ENCODE measurements at regions not wholly inside any gene's neighbourhood (a gene's known extent, or its start where the extent isn't known, plus 50 kb on each side); places are given as distances from the start of the nearest gene placed in this dataset.
A peak's percentile ranks its signal among the peaks of the same experiment; 100 is the strongest.

DNA sequence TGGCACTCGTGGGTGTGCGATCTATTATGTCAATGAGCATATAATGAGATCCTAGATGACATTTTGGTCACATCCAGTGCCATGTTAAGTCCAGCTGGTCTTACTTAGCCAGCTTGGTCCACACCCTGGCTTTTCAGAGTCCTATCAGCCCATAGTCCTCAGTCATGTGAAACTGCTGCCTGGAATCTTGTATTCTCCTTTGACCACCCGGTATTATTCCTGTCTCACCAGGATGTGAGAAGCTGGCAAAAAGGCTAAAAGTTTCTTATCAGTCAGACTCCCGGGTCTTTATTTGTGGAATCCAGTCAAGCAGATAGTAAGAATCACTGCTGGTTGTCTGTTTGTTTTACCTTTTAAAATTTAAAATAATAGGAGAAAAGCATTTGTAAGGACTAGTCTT, 705.6 kb upstream of the GHITM start:
- Histone ChIP-seq H3K27me3 (ENCODE audit: insufficient read depth, low read depth) (no peaks in the 10 kb centered on the region), H3K79me2 (ENCODE audit: low read depth) (no peaks in the 10 kb centered on the region), H3K36me3 (ENCODE audit: low read depth) (no peaks in the 10 kb centered on the region), H3K4me1 (replicated peaks; ENCODE audit: insufficient read depth) (no peaks in the 10 kb centered on the region), H3K4me2 (no peak overlapping the region), H2AFZ (no peak overlapping the region), H3F3A (ENCODE audit: insufficient read depth, low read depth) (no peaks in the 10 kb centered on the region), H3K9me3 (ENCODE audit: insufficient read depth, low read depth) (no peaks in the 10 kb centered on the region), H3K4me3 (no peak overlapping the region), H3K9me2 (ENCODE audit: insufficient read depth) (no peaks in the 10 kb centered on the region), H4K20me1 (ENCODE audit: insufficient read depth) (no peaks in the 10 kb centered on the region), H3K27ac (no peak overlapping the region)
- BruUV-seq (replicated peaks): no TSS peak
- POLR2A ChIA-PET (ENCODE audit: unreplicated experiment): no interaction called here
- no peak for TF ChIP-seq EZH2 (IDR thresholded peaks at IDR 0.05; ENCODE audit: low read depth)
- TF ChIP-seq, protein P1, sequence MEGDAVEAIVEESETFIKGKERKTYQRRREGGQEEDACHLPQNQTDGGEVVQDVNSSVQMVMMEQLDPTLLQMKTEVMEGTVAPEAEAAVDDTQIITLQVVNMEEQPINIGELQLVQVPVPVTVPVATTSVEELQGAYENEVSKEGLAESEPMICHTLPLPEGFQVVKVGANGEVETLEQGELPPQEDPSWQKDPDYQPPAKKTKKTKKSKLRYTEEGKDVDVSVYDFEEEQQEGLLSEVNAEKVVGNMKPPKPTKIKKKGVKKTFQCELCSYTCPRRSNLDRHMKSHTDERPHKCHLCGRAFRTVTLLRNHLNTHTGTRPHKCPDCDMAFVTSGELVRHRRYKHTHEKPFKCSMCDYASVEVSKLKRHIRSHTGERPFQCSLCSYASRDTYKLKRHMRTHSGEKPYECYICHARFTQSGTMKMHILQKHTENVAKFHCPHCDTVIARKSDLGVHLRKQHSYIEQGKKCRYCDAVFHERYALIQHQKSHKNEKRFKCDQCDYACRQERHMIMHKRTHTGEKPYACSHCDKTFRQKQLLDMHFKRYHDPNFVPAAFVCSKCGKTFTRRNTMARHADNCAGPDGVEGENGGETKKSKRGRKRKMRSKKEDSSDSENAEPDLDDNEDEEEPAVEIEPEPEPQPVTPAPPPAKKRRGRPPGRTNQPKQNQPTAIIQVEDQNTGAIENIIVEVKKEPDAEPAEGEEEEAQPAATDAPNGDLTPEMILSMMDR (conservative IDR thresholded peaks at IDR 0.05): no peak
- CTCF ChIA-PET: no interaction called here
- intact Hi-C loops (cut with micrococcal nuclease; ENCODE audit: unreplicated experiment): no loop called here
- DNase-seq: no peak

DNA sequence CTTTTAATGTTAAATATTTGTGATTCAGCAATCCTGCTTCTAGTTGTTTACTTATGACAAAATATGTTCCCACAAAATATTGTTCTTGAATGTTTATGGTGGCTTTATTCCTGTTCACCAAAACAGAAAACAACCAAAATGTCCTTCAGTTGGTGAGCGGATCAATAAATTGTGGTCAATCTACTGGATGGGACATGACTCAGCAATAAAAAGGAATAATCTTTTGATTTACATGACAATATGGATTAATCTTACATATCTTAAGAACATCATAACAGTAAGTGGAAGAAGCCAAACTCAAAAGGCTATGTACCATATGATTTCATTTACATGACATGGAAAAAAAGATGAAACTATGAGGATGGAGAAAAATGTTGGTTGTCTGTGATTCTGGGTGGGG, 691.3 kb upstream of the GHITM start:
- no peak for DNase-seq
- no TSS peak for BruUV-seq (replicated peaks)
- Histone ChIP-seq H3K27ac (no peak overlapping the region), H2AFZ (no peak overlapping the region), H3F3A (ENCODE audit: insufficient read depth, low read depth) (no peaks in the 10 kb centered on the region), H3K4me1 (replicated peaks; ENCODE audit: insufficient read depth) (no peaks in the 10 kb centered on the region), H3K9me2 (ENCODE audit: insufficient read depth) (no peaks in the 10 kb centered on the region), H4K20me1 (ENCODE audit: insufficient read depth) (no peaks in the 10 kb centered on the region), H3K27me3 (ENCODE audit: insufficient read depth, low read depth) (no peaks in the 10 kb centered on the region), H3K4me3 (no peak overlapping the region), H3K9me3 (ENCODE audit: insufficient read depth, low read depth) (no peaks in the 10 kb centered on the region), H3K79me2 (ENCODE audit: low read depth) (no peaks in the 10 kb centered on the region), H3K36me3 (ENCODE audit: low read depth) (no peaks in the 10 kb centered on the region), H3K4me2 (no peak overlapping the region)
- TF ChIP-seq, protein P1 (conservative IDR thresholded peaks at IDR 0.05): no peak
- TF ChIP-seq EZH2 (IDR thresholded peaks at IDR 0.05; ENCODE audit: low read depth): no peak
- POLR2A ChIA-PET (ENCODE audit: unreplicated experiment): no interaction called here
- intact Hi-C loops (cut with micrococcal nuclease; ENCODE audit: unreplicated experiment): no loop called here
- CTCF ChIA-PET: no interaction called here

DNA sequence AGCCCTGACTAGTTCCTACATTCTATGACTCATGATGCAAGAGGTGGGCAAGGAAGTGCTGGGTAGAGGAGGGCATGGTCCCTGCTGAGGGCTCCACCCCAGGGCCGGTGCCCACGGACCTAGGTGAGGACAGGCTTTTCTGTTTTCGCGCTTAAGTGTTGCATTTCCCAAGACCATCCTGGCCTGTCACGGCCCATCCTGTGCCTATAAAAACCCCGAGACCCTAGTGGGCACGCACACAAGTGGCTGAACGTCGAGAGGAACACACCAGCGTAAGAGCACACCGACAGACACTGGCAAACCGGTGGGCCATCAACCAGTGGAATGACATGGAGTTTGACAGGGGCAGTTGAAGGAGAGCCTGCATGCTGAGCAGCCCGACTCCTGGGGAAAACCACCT, 680.7 kb upstream of the GHITM start:
- no TSS peak for BruUV-seq (replicated peaks)
- DNase-seq: no peak
- Histone ChIP-seq H3K4me2 (no peak overlapping the region), H3K9me2 (ENCODE audit: insufficient read depth) (no peaks in the 10 kb centered on the region), H4K20me1 (ENCODE audit: insufficient read depth) (no peaks in the 10 kb centered on the region), H3K27ac (no peak overlapping the region), H3K4me3 (no peak overlapping the region), H3K4me1 (replicated peaks; ENCODE audit: insufficient read depth) (no peaks in the 10 kb centered on the region), H3F3A (ENCODE audit: insufficient read depth, low read depth) (no peaks in the 10 kb centered on the region), H3K9me3 (ENCODE audit: insufficient read depth, low read depth) (no peaks in the 10 kb centered on the region), H3K36me3 (ENCODE audit: low read depth) (no peaks in the 10 kb centered on the region), H3K27me3 (ENCODE audit: insufficient read depth, low read depth) (no peaks in the 10 kb centered on the region), H2AFZ (0 out of 2 replicates have a peak overlapping the region, but pooled peaks have one; percentile 18), H3K79me2 (ENCODE audit: low read depth) (no peaks in the 10 kb centered on the region)
- POLR2A ChIA-PET (ENCODE audit: unreplicated experiment): interaction anchor here (0.6 kb wide), 1 partner anchor 16 kb away, joined by 4 read pairs; no protein-coding TSS in a partner anchor
- CTCF ChIA-PET: no interaction called here
- TF ChIP-seq EZH2 (IDR thresholded peaks at IDR 0.05; ENCODE audit: low read depth): no peak
- TF ChIP-seq, protein P1 (conservative IDR thresholded peaks at IDR 0.05): no peak
- intact Hi-C loops (cut with micrococcal nuclease; ENCODE audit: unreplicated experiment): no loop called here
